ENCODE measurements at regions not wholly inside any gene's neighbourhood (a gene's known extent, or its start where the extent isn't known, plus 50 kb on each side); places are given as distances from the start of the nearest gene placed in this dataset.

DNA sequence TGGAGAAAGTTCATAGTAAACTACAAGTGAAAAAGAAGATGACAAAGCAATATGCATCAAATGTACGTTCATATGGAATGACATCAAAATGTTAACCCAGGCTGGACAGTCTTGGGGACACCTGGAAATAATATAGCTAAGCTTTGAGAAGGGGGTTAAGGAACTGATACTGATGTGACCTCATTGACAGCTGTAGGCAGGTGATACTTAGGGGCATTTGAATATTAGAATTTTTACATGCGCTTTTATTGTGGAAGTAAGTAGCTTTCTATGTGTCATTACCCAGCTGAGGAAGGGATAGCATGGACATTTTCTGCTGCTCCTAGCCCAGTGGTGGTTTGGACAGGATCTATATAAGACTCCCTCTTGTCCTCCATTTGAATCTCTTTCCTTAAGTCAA is 299.7 kb downstream of the CWC27 start:
- no peak for DNase-seq

DNA sequence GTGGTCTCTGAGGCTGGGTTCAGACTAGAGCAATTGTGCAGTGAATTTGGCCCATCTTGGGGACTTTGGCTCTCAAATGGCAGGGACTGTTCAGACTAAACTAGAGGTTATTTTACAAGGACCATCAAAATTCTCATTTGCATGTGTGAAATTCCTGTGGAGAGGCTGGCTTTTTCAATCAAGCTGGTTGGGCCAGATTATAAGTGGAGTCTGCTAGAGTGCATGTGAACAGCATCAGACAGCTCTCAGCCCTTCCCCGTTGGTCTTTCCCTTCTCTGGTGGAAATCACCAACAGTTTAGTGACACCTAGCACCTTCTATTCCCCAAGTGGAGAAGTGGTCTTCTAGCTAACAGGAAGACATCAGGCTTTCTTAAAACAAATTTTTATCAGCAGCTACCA is 301.3 kb downstream of the CWC27 start:
- DNase-seq: no peak

DNA sequence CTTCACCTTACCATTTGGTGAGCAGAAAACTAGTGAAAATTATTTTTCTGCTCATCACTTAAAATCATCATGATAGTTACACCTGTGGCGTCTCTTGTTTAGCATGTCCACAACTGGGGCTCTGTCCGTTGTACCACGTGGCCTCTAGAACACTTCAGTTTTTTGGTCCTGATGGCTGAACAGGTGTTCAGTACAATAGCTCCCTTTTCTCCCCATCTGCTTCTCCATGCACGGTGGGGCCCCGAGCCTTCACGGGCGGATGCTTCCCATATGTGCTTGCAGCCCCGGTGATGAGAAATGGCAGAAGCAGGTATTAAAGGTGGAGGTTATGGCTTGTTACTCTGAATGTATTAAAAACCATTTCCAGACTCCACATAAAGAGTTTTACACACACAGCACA is 304.1 kb downstream of the CWC27 start:
- DNase-seq: no peak

DNA sequence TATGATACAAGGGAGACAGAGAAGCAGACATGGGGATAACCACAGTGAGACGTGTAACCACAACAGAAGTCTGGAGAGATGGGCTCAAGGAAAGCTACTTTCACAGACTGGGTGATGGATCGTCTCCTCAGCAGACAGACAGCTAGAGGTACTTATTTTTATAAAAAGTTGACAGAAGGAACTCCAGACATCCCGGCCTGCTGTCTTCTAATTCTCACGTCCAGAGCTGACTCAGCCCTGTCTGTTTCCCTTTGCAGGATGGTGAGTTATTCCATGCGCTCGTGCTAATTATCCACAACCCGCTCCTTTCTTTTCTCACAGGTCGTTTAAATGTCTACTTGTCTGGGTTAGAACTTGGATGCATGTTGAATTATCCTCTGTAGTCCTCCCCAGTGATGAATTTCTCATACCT is 304.5 kb downstream of the CWC27 start:
- DNase-seq: no peak

DNA sequence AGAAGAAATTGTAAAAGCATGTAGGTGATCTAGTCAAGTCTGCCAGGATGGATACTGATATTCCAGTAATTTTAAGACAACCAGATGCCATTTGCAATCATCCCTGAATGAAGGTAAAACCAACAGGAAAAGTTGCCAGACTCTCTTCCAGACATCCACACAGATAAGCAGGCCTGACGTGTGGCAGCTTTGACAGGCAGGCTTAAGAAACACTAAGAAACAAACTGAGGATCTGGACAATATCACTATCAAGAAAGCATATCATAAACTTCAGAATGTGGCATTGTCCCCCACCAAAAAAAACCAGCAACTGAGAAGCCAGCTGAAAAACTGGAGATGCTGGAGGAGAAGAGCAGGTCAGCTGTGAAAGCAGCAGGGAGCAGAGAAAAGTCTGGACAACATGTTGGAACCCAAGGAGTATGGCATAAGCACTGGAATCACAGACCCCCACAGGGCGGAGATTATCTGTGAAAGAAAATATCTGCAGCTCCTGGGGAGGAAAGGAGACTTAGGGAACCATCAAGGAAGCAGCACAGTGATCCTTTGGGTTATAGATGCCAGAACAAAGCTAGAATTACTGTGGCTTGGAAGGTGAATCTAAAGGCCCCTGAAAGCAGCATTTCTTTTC is 307.0 kb downstream of the CWC27 start:
- no peak for DNase-seq

DNA sequence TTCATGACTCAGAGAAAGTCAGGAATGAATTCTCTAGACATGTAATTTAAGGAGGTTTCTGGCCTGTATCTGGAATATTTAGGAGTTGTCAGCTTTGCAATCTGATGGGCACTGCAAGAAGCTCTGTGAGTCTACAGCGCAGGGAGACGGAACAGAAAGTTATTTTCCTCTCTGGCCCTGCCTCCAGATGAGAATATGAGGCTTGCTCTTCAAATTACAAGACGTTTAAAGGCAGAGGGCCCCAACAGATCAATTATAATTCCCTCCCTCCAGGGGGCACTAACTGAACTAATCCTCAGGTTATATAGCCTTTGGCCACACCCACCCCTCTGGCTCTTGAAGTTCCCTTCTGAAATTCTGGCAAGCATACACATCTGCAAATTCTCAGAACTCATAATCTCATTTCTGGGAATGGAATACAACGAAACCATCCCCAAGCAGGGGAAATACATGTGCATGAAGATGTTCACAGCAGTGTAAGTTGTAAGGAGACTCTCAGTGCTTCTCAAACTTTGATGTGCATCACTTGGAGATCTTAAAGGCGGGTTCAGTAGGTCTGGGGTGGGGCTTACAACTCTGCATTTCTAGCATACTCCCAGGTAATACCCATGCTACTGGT is 307.6 kb downstream of the CWC27 start:
- peak; percentile 32 for DNase-seq

GRCh38 chr5:65077653-65078052 is 308.9 kb downstream of the CWC27 start:
- no peak for DNase-seq

DNA sequence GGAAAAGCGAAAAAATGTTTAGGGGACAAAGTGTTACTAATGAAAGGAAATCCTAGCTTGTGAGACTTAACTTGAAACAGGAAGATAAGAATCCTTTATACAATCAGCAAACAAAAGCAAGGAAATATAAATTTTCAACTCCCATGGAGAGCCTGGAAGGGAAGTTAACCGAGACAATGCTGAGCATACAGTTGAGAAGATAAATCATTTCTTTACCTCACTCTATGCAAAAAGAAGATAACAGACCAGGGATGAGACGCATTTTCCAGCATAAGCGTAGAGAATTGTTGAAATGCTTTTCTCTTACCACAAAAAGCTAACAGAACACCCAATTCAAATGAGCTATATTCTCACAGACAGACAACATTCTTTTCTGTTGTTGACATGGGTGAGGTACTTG is 309.6 kb downstream of the CWC27 start:
- no peak for DNase-seq

DNA sequence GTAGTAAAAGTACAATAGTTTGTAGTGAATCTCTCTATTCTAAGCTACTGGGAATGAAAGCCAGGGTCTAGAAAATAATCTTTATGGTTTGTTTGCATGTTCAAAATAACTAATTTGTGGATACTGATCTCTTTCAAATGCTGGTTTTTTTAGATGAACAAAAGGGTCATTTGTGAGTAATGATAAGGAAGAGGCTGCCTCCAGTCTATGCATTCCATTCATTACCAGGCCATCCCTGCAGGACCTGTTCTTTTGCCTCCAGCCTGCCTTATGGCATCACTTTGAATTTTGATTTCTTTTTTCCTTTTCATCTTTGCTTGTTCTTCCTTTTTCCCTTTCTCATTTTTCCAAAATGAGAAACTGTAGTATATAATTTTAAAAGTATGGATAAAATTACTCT is 312.3 kb downstream of the CWC27 start:
- DNase-seq: no peak

DNA sequence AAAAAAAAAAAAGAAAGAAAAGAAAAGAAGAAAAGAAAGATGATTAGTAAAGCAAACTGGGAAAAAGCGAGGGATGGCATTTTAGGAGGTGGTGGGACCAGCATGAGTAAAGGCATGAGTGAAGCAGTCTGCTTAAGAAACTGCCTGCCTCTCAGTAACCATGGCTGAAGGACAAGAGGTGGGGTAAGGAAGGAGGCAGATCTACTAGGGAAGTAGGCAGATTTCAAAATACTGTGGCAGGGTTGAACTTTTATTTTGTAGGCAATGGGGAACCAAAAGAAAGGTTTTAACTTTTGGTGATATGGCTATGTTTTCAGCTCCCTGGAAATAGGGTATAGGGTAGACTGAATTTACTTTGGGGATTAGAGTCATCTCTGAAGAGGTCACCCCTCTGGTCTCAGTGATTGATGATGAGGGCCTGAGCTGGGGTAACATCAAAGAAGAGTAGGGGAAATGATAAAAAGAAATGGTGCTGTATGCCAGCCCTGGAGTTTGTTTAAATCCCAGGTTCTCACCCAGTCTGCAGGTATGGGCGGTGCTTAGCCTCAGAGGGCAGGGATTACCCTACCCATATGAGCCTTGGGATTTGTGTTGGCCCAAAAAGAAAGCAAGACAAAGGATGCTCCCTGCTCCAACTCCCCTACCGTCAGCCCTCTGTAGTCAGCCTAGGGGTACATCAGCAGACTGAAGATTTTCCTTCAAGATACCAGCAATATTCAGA is 316.2 kb downstream of the CWC27 start:
- no peak for DNase-seq

GRCh38 chr5:65085516-65085850 is 316.8 kb downstream of the CWC27 start:
- no peak for DNase-seq

GRCh38 chr5:65086234-65086890 is 317.6 kb downstream of the CWC27 start:
- DNase-seq: no peak

DNA sequence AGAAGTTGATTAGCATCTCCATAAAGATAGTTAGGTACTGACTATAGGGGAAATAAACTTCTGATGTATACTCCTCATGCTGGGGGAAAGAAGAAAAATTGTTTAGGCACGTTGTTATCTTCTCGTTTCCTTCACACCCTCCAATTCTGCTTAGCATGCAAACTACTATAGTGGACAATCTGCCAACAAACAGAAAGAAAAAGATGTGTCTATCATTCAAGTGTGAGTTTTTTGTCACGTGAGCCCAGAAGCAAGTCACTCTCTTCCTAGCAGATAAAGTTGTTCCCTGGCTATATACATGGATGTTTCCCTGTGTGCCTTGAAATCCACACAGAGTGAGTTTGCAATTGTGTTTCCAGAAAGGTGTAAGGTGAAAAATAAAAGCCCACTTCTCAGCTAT is 318.4 kb downstream of the CWC27 start:
- DNase-seq: no peak

DNA sequence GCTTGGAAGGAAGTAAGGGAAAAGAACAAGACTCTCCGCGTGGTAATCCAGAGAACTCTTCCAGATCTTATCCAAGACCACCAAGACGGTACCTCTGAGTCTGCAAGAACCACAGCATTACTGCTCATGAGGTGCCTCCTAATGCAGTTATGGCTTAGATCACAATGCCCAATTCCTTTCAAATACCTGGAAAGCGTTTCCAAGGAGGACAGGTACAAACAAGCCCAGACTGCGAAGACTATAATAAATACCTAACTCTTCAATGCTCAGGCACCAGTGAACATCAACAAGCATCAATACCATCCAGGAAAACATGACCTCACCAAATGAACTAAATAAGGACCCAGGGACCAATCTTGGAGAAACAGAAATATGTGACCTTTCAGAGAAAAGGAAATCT is 325.5 kb downstream of the CWC27 start:
- no peak for DNase-seq

GRCh38 chr5:65098393-65098792 is 329.7 kb downstream of the CWC27 start:
- DNase-seq: no peak
